Suprapubic skin (tissue), 3 donors: ENCODE measurements at regions not wholly inside any gene's neighbourhood (a gene's known extent, or its start where the extent isn't known, plus 50 kb on each side); places are given as distances from the start of the nearest gene placed in this dataset.

Experiments
- CTCF ChIP-seq, 2 donors: fragments of 200-600 bp in 1 of 2; fragments of 450-650 bp in 1 of 2; sonication (generic) in 1 of 2; IDR thresholded peaks; one replicate each; pipeline ENCODE4 v1.5.1; 2016 to 2019; ENCODE audit warnings: antibody characterized with exemption in 2 of 2, mild to moderate bottlenecking in 1 of 2, moderate library complexity in 1 of 2
- POLR2A ChIP-seq, 2 donors: fragments of 450-650 bp; IDR thresholded peaks; one replicate each; pipeline ENCODE4 v1.6.1; 2017; ENCODE audit warnings: antibody characterized with exemption in 2 of 2, mild to moderate bottlenecking in 2 of 2, moderate library complexity in 2 of 2

GRCh38 chr16:8358937-8359336 lies 231.4 kb downstream of the TMEM114 start:
- TF ChIP-seq CTCF (IDR thresholded peaks at IDR 0.05) = no peak
- TF ChIP-seq POLR2A (IDR thresholded peaks at IDR 0.05) = no peak
